OCI-LY1 (cell line): ENCODE measurements at regions not wholly inside any gene's neighbourhood (a gene's known extent, or its start where the extent isn't known, plus 50 kb on each side); places are given as distances from the start of the nearest gene placed in this dataset.

Source experiments
- EZH2 ChIP-seq: fragments of 200-600 bp; sonication (generic), shearing (Covaris generic); IDR thresholded peaks from 2 replicates; pipeline ENCODE4 v1.8.0; 2017; ENCODE audit warnings: borderline replicate concordance, mixed run types, mild to moderate bottlenecking, antibody characterized with exemption, low read length, moderate library complexity, mixed read lengths
- TF ChIP-seq, protein P1 (sequence below): fragments of 200-600 bp; sonication (generic), shearing (Covaris generic); IDR thresholded peaks from 2 replicates; pipeline ENCODE4 v1.5.1; 2017; ENCODE audit warnings: mild to moderate bottlenecking, antibody characterized with exemption, low read length, moderate library complexity, mixed read lengths

DNA sequence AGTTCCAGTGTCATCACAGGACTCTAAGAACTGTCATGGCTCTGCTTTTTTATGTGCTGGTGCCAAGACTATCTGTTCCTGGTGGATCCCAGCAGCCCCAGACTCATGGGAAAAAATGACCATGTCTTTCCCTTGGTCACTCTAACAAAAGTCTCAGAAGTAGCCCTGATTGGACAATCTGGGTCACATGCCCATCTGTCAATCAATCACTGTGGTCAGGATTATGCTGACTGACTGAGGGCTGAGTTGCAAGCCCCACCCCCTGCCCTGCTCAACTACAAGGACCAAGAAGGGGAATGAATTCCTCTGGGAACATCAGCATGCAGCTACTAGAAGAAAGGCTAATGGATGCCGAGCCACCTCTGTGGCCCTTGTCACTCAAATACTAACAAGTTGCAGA lies 91.6 kb downstream of the EDN3 start:
- TF ChIP-seq, protein P1, sequence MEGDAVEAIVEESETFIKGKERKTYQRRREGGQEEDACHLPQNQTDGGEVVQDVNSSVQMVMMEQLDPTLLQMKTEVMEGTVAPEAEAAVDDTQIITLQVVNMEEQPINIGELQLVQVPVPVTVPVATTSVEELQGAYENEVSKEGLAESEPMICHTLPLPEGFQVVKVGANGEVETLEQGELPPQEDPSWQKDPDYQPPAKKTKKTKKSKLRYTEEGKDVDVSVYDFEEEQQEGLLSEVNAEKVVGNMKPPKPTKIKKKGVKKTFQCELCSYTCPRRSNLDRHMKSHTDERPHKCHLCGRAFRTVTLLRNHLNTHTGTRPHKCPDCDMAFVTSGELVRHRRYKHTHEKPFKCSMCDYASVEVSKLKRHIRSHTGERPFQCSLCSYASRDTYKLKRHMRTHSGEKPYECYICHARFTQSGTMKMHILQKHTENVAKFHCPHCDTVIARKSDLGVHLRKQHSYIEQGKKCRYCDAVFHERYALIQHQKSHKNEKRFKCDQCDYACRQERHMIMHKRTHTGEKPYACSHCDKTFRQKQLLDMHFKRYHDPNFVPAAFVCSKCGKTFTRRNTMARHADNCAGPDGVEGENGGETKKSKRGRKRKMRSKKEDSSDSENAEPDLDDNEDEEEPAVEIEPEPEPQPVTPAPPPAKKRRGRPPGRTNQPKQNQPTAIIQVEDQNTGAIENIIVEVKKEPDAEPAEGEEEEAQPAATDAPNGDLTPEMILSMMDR: no peak
- no peak for TF ChIP-seq EZH2
